ENCODE measurements at regions not wholly inside any gene's neighbourhood (a gene's known extent, or its start where the extent isn't known, plus 50 kb on each side); places are given as distances from the start of the nearest gene placed in this dataset.

DNA sequence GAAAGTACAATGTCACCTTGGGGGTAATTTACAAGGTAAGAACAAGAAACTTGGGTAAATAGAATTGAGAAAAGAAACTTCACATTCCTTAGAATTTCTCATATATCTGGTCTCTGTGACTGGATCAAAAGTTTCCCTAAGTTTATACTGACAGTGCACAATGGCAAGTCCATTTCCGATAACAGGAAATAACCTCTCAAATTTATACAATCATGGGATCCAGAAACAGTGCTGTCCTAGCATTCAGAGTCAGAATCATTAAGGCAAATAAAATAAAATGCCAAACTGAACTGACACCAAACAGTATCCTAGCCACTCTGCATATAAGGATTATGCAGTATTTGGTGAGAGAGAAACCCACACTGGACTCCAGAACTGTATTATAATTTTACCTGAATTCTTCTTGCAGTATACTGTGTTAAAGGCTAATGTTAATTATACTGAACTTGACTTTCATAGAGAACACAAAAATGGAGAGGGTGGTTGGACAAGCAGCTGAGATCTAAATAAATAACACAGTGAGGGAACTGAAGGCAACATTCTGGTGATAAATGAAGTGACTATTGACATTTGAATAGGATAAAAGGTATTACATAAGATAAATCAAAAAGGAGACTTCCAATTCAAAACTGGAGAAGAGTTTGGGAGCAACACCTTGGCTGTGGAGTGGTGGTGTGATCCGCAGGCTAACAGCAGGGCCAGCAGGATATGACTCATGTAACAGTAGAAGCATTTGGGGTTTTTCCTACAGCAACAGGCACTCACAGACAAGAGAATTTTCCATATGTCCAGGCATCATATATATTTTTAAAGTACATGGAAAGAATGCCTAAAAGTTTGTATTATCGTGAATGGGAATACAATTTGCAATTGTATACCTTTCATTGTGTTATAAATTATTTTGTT lies 932.5 kb upstream of the MIR17HG start:
- no TSS peak for BruUV-seq (replicated peaks)
- DNase-seq (peak; percentile 81), ATAC-seq (ENCODE audit: low read depth) (peak; percentile 90)
- Histone ChIP-seq H3K23ac (ENCODE audit: low read depth, low read length) (no peak overlapping the region), H3K4me3 (ENCODE audit: insufficient read depth, low read depth, low read length) (no peak overlapping the region), H2BK15ac (ENCODE audit: low read depth, low read length) (0 out of 3 replicates have a peak overlapping the region, but pooled peaks have one; percentile 9), H2AK9ac (replicated peaks; ENCODE audit: low read depth, low read length, poor library complexity) (no peak overlapping the region), H3K56ac (ENCODE audit: extremely low read depth, insufficient read depth, low read length) (no peak overlapping the region), H3K27ac (ENCODE audit: insufficient read depth, low read length) (no peak overlapping the region), H4K91ac (ENCODE audit: insufficient read depth, low read depth, low read length) (no peak overlapping the region), H3K9ac (ENCODE audit: low read depth, low read length) (no peak overlapping the region), H3K36me3 (ENCODE audit: control insufficient read depth, insufficient read depth, low read length) (no peaks in the 10 kb centered on the region), H4K5ac (ENCODE audit: low read depth, low read length) (no peak overlapping the region), H2AFZ (replicated peaks; ENCODE audit: low read length, poor library complexity) (no peak overlapping the region), H3K9me3 (ENCODE audit: control insufficient read depth, insufficient read depth, low read length) (no peaks in the 10 kb centered on the region), H3K18ac (ENCODE audit: low read depth, low read length) (no peak overlapping the region), H4K8ac (ENCODE audit: low read depth in 2 of 2, low read length in 2 of 2) (no peak overlapping the region; a peak in 1 of 4 replicates), H2BK120ac (ENCODE audit: low read depth, low read length) (peak overlapping the region; percentile 37; the same call in 1 of the 2 replicates), H3K4me1 (ENCODE audit: control insufficient read depth, insufficient read depth, low read length) (peaks cover 5% of the 10 kb centered on the region; the same call in 1 of the 2 replicates), H2BK5ac (ENCODE audit: low read depth, low read length, poor library complexity, severe bottlenecking) (no peak overlapping the region), H4K20me1 (ENCODE audit: insufficient read depth, low read length) (no peaks in the 10 kb centered on the region), H3K14ac (replicated peaks; ENCODE audit: low read depth, low read length) (no peak overlapping the region), H3K4ac (ENCODE audit: low read depth, low read length) (no peak overlapping the region), H2AK5ac (ENCODE audit: low read depth, low read length) (no peak overlapping the region), H3K4me2 (ENCODE audit: low read depth, low read length) (no peak overlapping the region), H3K79me1 (ENCODE audit: low read depth in 1 of 2, low read length in 2 of 2) (no peaks in the 10 kb centered on the region), H3K9me1 (ENCODE audit: insufficient read depth, low read length) (no peaks in the 10 kb centered on the region), H3K27me3 (ENCODE audit: control insufficient read depth, insufficient read depth, low read length) (no peaks in the 10 kb centered on the region), H2BK20ac (ENCODE audit: low read depth, low read length) (peak overlapping the region; percentile 69; the same call in 1 of the 2 replicates)
- in situ Hi-C loops (cut with MboI; ENCODE audit: low sequenced_read_pairs), result no loop called here
- TF ChIP-seq RAD21 (IDR thresholded peaks at IDR 0.05; ENCODE audit: low read length) (no peak), MAFK (IDR thresholded peaks at IDR 0.05; ENCODE audit: low read depth, low read length) (no peak), BHLHE40 (IDR thresholded peaks at IDR 0.05; ENCODE audit: low read depth, low read length) (peak; percentile 12; the same call in 1 of the 2 replicates), MXI1 (IDR thresholded peaks at IDR 0.05; ENCODE audit: borderline replicate concordance, low read depth, low read length) (no peak), FOS (IDR thresholded peaks at IDR 0.05; ENCODE audit: low read depth, low read length) (peak; percentile 51; the same call in 1 of the 2 replicates)
- TF ChIP-seq, protein P1, sequence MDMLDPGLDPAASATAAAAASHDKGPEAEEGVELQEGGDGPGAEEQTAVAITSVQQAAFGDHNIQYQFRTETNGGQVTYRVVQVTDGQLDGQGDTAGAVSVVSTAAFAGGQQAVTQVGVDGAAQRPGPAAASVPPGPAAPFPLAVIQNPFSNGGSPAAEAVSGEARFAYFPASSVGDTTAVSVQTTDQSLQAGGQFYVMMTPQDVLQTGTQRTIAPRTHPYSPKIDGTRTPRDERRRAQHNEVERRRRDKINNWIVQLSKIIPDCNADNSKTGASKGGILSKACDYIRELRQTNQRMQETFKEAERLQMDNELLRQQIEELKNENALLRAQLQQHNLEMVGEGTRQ (IDR thresholded peaks at IDR 0.05; ENCODE audit: low read depth, low read length), result no peak
- TF ChIP-seq, protein P2, sequence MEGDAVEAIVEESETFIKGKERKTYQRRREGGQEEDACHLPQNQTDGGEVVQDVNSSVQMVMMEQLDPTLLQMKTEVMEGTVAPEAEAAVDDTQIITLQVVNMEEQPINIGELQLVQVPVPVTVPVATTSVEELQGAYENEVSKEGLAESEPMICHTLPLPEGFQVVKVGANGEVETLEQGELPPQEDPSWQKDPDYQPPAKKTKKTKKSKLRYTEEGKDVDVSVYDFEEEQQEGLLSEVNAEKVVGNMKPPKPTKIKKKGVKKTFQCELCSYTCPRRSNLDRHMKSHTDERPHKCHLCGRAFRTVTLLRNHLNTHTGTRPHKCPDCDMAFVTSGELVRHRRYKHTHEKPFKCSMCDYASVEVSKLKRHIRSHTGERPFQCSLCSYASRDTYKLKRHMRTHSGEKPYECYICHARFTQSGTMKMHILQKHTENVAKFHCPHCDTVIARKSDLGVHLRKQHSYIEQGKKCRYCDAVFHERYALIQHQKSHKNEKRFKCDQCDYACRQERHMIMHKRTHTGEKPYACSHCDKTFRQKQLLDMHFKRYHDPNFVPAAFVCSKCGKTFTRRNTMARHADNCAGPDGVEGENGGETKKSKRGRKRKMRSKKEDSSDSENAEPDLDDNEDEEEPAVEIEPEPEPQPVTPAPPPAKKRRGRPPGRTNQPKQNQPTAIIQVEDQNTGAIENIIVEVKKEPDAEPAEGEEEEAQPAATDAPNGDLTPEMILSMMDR (conservative IDR thresholded peaks at IDR 0.05; ENCODE audit: low read depth, low read length), result no peak
- TF ChIP-seq, protein P3, sequence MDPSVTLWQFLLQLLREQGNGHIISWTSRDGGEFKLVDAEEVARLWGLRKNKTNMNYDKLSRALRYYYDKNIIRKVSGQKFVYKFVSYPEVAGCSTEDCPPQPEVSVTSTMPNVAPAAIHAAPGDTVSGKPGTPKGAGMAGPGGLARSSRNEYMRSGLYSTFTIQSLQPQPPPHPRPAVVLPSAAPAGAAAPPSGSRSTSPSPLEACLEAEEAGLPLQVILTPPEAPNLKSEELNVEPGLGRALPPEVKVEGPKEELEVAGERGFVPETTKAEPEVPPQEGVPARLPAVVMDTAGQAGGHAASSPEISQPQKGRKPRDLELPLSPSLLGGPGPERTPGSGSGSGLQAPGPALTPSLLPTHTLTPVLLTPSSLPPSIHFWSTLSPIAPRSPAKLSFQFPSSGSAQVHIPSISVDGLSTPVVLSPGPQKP (IDR thresholded peaks at IDR 0.05; ENCODE audit: borderline replicate concordance, low read depth, low read length), result no peak
- POLR2A ChIA-PET (ENCODE audit: unreplicated experiment), result no interaction called here
- intact Hi-C loops (cut with micrococcal nuclease), result no loop called here
- CTCF ChIA-PET, result no interaction called here
- no CpG with 5 or more reads among the region's 3 CpGs for whole genome bisulfite sequencing, 2 experiments (ENCODE audit: extremely low coverage in 2 of 2, insufficient read length in 1 of 2)
- dilution Hi-C loops (cut with HindIII; ENCODE audit: low sequenced_read_pairs, unreplicated experiment), result no loop called here

All from IMR-90 (cell line).